ENCODE measurements at regions not wholly inside any gene's neighbourhood (a gene's known extent, or its start where the extent isn't known, plus 50 kb on each side); places are given as distances from the start of the nearest gene placed in this dataset.

DNA sequence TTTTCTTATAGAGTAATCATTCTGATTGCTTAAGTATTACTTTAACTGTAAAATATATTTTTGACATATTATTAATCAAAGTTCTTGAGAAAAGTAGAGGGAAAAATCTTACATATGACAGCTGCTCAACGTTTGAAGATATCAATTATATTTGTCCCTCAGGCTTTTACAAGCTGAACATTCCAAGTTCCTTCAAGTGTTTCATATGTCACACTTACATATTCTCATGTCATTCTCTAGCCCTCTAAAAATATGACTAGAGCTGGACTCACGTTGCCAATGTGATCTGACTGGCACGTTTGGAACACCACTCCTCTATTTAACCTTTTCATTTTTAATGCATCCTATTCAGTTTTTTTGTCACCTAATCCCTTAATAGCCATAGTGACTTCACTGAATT is 492.9 kb downstream of the PCDH18 start:
- DNase-seq, result no peak

DNA sequence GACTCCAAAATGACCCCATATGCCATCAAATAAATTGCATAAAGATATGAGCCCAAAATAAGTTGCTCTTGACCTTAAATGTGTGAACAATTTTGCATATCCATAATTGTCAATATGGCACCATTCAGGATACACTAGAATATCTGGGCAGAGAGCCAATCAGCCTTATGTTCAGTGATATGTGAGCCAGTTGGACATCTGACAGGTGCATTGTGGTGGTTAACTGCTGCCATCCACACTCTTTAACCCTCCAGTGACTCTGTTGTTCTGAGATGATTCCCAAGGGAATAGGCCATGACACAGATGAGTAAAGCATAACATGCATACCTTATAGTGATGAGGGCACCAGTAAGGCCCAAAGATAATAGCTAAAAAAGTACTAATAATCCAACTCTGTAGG is 500.1 kb downstream of the PCDH18 start:
- no peak for DNase-seq

GRCh38 chr4:137029026-137029425 is 503.3 kb downstream of the PCDH18 start:
- no peak for DNase-seq

DNA sequence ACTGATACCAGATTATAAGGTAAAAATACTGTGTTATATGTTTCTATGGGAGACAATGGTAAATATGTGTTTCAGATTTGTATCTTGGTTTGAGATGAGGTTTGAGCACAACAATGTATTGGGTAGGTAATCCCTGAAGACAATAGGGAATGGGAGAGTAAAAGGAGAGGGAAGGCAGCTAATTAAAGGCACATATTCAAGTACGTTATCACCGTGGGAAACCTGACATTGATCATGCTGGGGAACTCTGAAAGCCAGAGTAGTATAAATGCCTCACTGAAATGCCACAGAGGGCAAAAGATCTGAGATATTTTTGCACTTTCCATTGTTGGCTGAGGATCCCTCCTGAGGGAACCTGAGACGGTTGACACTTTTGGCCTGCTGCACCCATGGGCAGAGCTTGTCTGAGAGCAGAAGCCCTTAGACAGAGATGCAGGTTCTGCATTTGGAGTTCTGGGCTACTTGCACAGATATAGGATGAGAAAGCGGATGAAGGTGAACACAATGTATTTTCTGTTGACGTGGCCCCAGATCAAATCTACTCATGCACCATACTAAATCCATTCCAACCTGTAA is 506.7 kb downstream of the PCDH18 start:
- no peak for DNase-seq

GRCh38 chr4:137015426-137016409 is 516.6 kb downstream of the PCDH18 start:
- DNase-seq, result no peak

- DNase-seq, result no peak
Observed at GRCh38 chr4:137000432-137000831, 531.9 kb downstream of the PCDH18 start.

GRCh38 chr4:136992032-136992431 is 540.3 kb downstream of the PCDH18 start:
- no peak for DNase-seq

GRCh38 chr4:136985683-136986082 is 546.6 kb downstream of the PCDH18 start:
- DNase-seq, result no peak

DNA sequence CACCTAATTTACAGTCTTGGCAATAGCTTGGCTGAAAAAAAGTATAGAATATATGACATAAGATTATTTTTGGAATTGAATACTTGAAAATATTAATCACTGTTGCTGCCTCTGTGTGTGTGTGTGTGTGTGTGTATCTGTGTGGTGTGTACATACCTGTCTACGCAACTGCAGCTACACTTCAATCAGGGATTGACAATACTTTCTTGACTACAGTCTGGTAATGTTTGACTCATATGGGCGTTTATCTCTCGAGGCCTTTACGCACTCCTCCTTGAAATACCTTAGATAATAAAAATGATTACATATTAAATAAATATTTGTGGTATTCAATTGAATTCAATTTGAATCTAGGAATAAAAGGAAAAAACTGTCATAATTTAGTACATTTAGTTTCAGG is 565.2 kb downstream of the PCDH18 start:
- DNase-seq, result no peak

DNA sequence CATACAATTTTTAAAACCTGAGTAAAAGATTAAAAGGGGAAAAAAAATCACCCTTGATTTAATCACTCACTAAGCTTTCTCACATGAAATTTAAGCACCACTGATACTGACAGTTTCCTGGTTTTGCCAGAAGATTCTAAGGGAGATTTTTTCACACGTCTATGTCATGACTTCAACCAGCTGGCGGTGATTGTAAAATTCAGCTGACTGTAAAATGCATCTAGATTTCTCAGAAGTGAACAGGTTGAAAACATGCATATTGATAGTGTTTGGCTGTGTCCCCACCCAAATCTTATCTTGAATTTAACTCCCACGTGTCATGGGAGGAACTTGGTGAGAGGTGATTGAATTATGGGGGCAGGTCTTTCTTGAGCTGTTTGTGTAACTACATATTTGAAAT is 566.8 kb downstream of the PCDH18 start:
- no peak for DNase-seq

GRCh38 chr4:136962868-136963267 is 569.4 kb downstream of the PCDH18 start:
- DNase-seq, result no peak

- no peak for DNase-seq
Observed at GRCh38 chr4:136946307-136946907, 585.9 kb downstream of the PCDH18 start.

- no peak for DNase-seq
Observed at GRCh38 chr4:136939781-136940180, 592.5 kb downstream of the PCDH18 start.

GRCh38 chr4:136935871-136936270 is 596.4 kb downstream of the PCDH18 start:
- no peak for DNase-seq

- DNase-seq, result no peak
Observed at GRCh38 chr4:136935305-136935704, 597.0 kb downstream of the PCDH18 start.

GRCh38 chr4:136934601-136935000 is 597.7 kb downstream of the PCDH18 start:
- DNase-seq, result no peak

DNA sequence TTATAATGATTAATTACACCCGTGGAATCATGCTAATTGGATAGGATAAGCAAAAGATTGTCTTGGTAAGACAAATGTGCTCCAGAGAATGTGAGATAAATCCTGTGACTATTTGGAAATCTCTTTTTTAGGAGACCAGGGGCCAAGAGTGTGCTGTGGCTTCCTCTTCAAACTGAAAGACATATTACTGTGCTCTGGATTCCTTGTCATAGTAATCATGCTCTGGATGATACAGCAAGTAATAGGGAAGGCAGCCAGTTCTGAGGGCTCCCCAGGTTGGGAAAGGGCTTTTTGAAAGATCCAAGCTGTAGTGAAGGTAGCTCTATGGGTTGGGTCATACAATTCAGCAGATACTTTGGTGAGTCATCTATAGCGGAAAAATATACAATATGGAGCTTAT is 600.5 kb downstream of the PCDH18 start:
- DNase-seq, result no peak

- DNase-seq, result no peak
Observed at GRCh38 chr4:136928957-136929411, 603.3 kb downstream of the PCDH18 start.

DNA sequence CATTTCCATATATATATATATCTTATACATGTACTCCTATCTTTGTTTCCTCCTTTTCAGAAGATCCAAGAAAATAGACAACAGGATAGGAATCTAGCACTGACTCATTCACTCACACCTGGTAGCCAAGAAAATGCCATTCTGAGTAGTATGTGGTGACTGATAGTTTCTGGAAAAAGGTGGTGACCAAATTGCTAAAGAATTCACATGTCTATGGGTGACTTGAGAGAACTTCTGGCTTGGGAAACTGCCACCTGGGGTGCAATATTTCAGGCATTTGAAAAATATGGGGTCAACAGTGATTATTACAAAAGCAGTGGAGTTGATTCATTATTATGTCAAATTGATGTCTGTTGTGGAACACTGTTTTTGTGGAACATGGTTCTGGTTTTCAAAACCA is 605.1 kb downstream of the PCDH18 start:
- DNase-seq, result no peak

GRCh38 chr4:136925203-136925602 is 607.1 kb downstream of the PCDH18 start:
- DNase-seq, result no peak

DNA sequence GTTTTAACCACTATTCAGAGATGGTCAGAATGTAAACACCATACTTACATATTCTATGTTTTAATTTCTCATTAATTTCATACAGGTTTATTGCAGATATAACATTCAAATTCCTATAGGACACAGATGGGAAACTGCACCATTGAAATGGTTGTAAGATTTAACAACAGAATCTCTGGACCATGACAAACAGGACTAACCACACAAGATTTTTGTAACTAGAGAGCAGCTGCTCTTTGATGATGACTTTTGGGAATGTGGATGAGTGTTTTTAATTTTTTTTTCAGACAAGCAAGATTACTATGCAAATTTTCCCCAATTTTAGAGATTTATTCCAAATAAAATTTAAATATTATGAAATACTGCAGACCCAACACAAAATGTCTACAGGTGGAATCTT is 610.2 kb downstream of the PCDH18 start:
- DNase-seq, result no peak

DNA sequence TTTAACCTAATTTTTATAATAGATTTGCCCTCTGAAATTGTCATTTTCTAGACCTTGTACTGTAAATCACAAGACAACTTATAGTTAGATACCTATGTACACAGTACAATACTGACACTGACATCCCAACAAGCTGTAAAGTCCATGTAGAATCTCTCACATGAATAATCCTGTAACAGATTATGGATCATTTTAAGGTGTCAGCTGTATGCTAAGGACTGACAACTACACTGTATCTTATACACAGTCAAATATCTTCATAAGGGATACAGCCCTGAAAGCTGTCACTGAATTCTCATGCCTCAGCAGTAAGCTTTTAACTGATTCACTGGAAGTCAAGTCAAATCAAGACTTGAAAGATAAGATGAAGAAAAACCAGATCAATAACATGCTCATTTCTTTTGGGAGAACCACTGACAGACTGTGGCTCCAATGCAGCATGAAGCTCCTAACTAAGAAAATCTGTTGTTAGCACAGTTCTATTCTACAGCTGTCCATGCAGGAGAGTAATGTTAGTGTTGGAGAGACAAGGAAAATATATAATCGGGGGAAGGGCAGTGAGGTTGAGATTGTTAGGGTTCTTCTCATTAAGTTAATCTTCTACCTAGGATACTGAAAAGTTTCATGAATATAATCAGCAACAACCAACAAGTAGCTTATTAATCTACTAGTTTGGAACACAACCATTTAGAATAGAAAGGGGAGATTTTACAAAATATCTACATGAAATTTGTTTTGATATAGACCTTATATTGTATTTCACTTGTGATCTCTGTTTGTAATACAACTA is 612.0 kb downstream of the PCDH18 start:
- DNase-seq, result no peak

DNA sequence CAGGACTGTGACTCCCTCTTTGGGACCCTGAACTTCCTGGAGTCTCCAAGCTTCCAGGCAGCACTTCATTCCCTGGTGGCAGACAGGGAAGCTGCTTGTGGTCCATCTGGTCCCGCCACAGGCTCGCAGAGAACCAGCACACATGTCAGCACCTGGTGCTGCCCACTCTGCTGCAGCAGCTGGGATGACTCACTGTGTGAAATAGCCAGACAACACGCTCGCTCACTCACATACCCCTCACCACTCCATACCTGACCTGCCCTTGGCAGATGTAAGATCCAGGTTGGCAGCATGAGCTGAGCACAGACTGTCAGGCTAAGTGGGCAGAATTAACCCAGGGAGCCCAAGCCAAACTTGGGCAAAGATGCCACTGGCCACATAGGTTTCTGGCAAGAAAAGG is 613.5 kb downstream of the PCDH18 start:
- DNase-seq, result no peak

Data from GF-D8 (cell line).